ENCODE measurements at regions not wholly inside any gene's neighbourhood (a gene's known extent, or its start where the extent isn't known, plus 50 kb on each side); places are given as distances from the start of the nearest gene placed in this dataset.

- DNase-seq (ENCODE audit: low read depth) = no peak
Observed at GRCh38 chr2:100222844-100223243, 80.5 kb upstream of the AFF3 start.

GRCh38 chr2:100218552-100218951 is 76.2 kb upstream of the AFF3 start:
- DNase-seq (ENCODE audit: low read depth) = no peak

- no peak for DNase-seq (ENCODE audit: low read depth)
Observed at GRCh38 chr2:100217323-100217722, 74.9 kb upstream of the AFF3 start.

GRCh38 chr2:100216015-100216414 is 73.6 kb upstream of the AFF3 start:
- no peak for DNase-seq (ENCODE audit: low read depth)

GRCh38 chr2:100215371-100215770 is 73.0 kb upstream of the AFF3 start:
- DNase-seq (ENCODE audit: low read depth) = no peak

- DNase-seq (ENCODE audit: low read depth) = no peak
Observed at GRCh38 chr2:100214265-100214971, 72.0 kb upstream of the AFF3 start.

GRCh38 chr2:100213595-100213994 is 71.2 kb upstream of the AFF3 start:
- peak; percentile 45 for DNase-seq (ENCODE audit: low read depth)

GRCh38 chr2:100212850-100213249 is 70.5 kb upstream of the AFF3 start:
- no peak for DNase-seq (ENCODE audit: low read depth)

- DNase-seq (ENCODE audit: low read depth) = no peak
Observed at GRCh38 chr2:100211521-100211920, 69.1 kb upstream of the AFF3 start.

GRCh38 chr2:100208141-100208770 is 65.9 kb upstream of the AFF3 start:
- peak; percentile 73 for DNase-seq (ENCODE audit: low read depth)

GRCh38 chr2:100207411-100207885 is 65.1 kb upstream of the AFF3 start:
- DNase-seq (ENCODE audit: low read depth) = peak; percentile 35

- DNase-seq (ENCODE audit: low read depth) = no peak
Observed at GRCh38 chr2:100206731-100207255, 64.4 kb upstream of the AFF3 start.

- DNase-seq (ENCODE audit: low read depth) = no peak
Observed at GRCh38 chr2:100205174-100205573, 62.8 kb upstream of the AFF3 start.

- no peak for DNase-seq (ENCODE audit: low read depth)
Observed at GRCh38 chr2:100202567-100202966, 60.2 kb upstream of the AFF3 start.

GRCh38 chr2:100200985-100201384 is 58.6 kb upstream of the AFF3 start:
- peak; percentile 81 for DNase-seq (ENCODE audit: low read depth)

- DNase-seq (ENCODE audit: low read depth) = no peak
Observed at GRCh38 chr2:100199421-100199820, 57.0 kb upstream of the AFF3 start.

GRCh38 chr2:100198461-100199230 is 56.3 kb upstream of the AFF3 start:
- peak; percentile 24 for DNase-seq (ENCODE audit: low read depth)

- DNase-seq (ENCODE audit: low read depth) = peak; percentile 96
Observed at GRCh38 chr2:100197631-100198153, 55.3 kb upstream of the AFF3 start.

- DNase-seq (ENCODE audit: low read depth) = peak; percentile 90
Observed at GRCh38 chr2:100196786-100197494, 54.5 kb upstream of the AFF3 start.

- no peak for DNase-seq (ENCODE audit: low read depth)
Observed at GRCh38 chr2:100195942-100196341, 53.6 kb upstream of the AFF3 start.

GRCh38 chr2:100194951-100195350 is 52.6 kb upstream of the AFF3 start:
- DNase-seq (ENCODE audit: low read depth) = no peak

- peak; percentile 28 for DNase-seq (ENCODE audit: low read depth)
Observed at GRCh38 chr2:100193291-100193710, 50.9 kb upstream of the AFF3 start.

Measured in EH (cell line).